Frontal cortex (tissue), 3 donors: ENCODE measurements at regions not wholly inside any gene's neighbourhood (a gene's known extent, or its start where the extent isn't known, plus 50 kb on each side); places are given as distances from the start of the nearest gene placed in this dataset.

Experiments
- DNase-seq, 2 donors: peaks; one replicate each; pipeline ENCODE4 v3.0.0; 2012; ENCODE audit warnings: low spot score in 2 of 2
- FAIRE-seq: peaks from 2 replicates; lab custom pipeline; 2012; peaks lifted over from hg19 to GRCh38; lab: Jason Lieb, UNC
- donor health status: control.
- donor health status: control.
- donor health status: control.

DNA sequence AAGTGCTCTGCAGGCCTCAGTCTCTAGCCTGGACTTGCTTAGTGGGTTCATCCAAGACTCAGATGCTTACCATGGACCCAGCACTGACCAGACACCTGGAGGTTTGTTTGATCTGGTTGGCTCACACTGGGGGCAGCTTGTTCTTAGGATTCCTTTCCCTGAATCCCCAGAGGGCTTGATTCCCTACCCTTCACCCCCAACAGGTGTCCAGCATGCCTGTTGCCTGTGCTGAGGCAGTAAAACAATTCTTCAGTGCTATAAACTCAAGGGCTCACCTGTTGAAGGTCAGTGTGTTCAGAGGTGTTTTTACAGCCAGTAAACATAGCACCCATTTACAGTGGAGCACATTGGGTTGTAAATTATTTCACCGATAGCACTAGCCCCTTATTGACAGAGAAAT, 123.8 kb upstream of the KLF4 start:
- DNase-seq = no peak
- FAIRE-seq = no peak

DNA sequence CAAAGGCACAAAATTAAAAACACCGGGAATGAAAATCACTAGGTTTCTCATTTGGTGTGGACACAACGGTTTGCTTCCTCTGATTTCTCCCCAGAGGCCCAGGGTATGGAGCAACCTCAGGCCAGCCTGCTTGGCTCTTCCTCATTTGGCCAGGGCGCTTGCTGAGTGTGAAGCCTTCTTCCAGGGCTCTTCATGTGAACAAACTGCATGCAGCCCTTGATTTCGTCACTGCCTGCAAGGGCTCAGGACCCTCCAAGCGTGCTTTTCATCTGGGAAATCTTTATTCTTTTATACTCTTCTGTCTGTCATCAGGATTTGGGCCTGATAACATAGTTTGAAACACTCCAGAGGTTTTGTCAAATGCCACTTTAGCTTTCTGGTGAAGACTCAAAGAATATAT, 122.6 kb upstream of the KLF4 start:
- DNase-seq = no peak
- no peak for FAIRE-seq

DNA sequence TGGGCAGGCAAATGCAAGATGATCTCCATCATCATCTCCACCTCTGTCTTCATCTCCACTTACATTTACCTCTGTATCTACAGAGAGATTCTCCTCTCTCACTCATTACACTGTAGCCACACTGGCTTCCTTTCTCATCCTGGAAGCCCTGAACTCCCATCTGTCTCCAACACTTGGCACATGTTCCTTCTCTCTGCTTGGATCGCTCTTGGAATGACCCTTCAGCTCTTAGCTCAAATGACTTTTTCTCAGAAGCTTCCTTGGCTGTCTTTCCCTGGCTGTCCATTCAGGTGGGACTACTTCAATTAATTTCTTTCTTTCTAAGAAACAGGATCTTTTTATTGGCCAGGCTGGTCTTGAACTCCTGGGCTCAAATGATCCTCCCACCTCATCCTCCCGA, 120.0 kb upstream of the KLF4 start:
- FAIRE-seq (no peak), DNase-seq (no peak)

DNA sequence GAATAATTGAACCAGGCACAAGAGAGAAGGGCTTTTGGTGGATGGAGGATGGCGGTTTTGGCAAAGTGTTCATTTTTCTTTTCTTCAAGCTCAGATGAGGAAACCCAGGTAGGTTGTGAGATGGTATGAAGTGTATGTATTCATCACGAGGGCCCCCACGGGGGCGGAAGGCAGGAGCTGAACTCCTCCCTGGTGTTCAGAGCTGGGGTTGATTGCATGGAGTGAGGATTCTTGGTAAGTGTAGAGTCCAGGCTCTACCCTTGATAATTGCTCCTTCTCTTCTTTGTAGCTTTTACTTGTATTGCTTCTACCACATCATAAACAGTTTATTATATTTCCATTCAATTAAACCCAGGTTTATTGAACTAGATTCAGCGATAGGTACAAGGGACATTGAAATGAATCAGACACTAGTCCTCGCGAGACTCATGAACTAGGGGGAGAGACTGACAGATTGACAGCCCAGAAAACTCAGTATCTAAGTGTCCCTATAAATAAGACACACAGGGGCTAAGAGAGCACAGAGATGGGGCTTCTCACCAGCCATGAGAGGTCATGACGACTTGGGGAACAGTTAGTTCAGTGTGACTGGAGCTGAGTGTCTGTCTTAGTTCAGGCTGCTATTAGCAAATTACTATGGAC, 116.7 kb upstream of the KLF4 start:
- no peak for FAIRE-seq

DNA sequence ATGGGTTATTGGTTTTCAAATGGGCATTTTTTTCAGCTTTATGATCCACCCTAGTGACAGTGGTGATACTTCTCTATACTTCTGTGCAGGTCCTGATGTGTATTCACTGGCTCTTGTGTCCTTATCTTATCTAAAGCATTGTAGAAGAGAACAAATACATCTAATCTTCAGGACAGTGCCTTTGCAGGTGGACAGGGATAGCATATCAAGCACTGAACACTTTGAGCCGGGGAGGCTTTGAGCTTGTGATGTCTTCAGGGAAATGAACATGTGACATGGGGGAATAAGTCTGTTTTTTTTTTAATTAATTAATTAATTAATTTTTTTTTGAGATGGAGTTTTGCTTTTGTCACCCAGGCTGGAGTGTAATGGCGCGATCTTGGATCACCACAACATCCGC, 115.5 kb upstream of the KLF4 start:
- no peak for DNase-seq
- no peak for FAIRE-seq

More for the DNA sequence above, 116.7 kb upstream of the KLF4 start:
- DNase-seq = no peak

DNA sequence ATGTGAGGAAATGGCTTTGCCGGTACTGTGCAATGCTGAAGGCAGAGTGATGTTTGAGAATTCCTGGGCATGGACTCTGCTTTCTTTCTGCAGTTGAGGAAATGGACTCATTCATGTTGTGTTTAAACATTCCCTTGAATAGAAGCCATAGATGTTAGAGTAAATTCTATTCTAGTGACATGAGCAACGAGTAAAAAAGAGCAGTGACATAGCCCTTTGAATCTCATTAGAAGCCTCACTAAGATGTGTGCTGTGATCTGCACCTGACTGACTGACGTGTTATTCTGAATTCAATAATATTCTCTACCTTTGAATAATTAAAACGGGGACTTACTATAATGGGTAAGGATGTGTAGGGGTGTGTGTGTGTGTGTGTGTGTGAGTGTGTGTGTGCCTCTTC, 113.7 kb upstream of the KLF4 start:
- FAIRE-seq (no peak), DNase-seq (no peak)

DNA sequence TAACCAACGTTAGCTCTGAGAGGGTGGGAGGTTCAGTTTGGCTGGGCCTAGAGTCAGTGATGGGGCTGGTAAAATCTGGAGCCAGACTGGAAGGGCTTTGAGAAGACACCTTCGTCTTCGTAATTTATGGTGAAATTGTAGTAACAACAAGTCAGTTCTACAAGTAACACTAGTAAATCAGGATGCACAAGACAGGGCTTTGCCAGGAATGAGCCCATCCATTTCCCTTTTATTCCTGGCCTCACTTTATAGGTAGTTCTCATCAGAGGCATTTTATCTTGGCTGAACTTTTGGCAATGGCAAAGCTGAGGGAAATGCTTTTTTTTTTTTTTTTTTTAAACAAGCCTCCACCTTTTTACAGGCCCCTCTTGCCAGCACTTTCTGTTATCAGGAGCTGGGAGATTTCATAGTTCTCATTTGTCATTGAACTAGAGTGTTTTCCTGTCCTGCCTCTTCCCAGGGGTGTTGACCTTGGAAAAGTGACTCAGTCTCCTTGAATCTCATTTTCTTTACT, 110.5 kb upstream of the KLF4 start:
- FAIRE-seq (no peak), DNase-seq (no peak)

DNA sequence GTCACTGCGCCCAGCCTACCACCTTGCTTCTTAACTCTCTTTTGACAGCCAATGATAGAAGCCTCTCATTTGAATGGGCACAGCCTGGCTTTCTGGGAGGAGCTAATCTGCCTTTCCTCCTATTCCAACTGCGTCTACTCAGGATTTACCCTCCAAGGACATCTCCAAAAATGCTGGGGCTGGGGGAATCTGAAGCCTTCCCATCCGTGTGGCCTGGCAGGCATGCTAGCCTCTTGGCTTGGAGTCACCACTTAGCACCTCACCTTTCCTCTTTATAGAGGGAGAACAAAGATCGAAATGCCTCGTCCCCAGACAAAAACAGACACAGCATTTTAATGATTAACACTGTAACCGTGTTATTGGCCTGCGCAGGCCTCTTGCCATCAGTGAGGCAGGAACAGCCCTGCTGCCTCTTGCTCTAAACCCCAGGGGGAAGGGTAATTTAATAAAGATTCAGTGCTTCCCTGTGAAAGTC, 108.2 kb upstream of the KLF4 start:
- FAIRE-seq (no peak), DNase-seq (no peak)

DNA sequence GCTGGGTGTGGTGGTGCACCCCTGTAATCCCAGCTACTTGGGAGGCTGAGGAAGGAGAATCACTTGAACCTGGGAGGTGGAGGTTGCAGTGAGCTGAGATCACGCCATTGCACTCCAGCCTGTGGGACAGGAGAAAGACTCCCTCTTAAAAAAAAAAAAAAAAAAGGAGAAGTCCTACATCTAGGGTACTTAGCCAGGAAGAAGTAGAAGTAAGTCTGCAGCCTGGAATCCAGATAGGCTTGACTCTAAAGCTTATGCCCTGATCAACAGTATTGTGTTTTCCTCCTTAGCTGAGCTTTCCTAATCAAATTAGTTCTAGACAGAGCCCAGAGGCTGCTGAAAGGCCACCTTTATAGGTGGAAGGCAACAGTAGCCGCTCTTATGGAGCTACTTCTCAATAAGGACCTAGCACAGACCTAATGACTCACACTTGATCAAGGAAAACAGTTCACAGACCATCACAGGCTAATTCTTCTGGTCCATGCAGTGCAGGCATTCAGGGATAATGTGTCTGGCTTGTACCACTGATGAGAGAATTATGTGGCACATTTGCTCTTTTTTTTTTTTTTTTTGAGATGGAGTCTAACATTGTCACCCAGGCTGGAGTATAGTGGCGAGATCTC, 105.5 kb upstream of the KLF4 start:
- DNase-seq (no peak), FAIRE-seq (no peak)

DNA sequence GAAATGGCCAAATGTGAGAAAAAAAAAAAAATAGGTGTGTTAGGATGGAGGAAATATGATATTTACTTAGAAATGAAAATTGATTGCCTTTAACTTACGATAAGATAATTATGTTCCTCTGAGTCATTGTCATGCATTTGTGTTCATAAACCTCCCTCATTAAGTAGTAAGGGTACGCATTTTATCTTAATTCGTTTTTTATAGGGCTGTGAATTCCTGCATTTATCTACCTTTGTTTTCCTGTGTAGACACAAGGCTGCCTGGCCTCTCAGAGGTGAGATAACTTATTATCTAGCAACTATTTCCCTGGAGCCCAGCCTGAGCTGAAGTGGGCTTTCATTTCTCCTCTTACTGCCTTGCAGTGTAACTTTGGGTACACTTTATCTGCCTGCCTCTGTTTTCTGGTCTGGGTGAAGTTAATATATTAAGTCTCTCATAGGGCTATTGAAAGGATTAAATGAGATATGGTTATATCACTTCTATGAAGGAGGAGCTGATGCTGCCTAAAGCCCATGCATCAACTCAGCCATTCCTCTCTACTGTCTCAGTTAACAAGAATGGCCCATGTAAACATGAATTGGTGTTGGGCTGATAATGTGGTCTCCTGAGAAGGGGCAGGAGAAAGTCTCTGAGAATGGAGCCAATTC, 103.8 kb upstream of the KLF4 start:
- DNase-seq = no peak

DNA sequence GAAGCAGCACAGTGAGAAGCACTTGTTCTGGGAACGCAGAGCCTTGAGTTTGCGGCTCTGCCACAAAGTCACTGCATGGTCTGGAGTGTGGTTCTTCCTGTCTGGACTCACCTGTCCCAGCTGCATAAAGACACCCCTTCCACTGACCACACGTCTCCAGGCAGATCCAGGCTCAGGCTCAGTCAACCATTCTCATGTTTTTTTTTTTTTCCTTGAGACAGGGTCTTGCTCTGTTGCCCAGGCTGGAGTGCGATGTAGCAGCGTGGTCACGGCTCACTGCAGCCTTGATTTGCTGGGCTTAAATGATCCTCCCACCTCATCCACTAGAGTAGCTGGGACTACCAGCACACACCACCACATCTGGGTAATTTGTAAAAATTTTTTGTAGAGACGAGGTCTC, 102.9 kb upstream of the KLF4 start:
- DNase-seq (no peak), FAIRE-seq (no peak)

More for the DNA sequence above, 103.8 kb upstream of the KLF4 start:
- FAIRE-seq = no peak

DNA sequence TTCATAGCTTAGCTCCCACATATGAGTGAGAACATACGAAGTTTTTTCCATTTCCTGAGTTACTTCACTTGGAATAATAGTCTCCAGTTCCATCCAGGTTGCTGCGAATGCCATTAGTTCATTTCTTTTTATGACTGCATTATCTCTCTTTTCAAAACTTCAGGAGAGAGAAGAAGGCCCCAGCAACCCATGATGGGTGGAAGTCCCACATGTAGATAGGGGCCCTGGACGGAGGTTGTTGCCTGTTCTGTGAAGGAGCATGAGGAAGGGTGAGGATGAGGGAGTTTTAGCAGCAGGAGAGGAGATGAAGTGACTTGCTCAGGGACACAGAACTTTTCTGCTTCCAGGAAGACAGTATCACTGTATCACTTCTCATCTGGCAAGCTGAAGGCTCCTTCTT, 102.2 kb upstream of the KLF4 start:
- no peak for DNase-seq

DNA sequence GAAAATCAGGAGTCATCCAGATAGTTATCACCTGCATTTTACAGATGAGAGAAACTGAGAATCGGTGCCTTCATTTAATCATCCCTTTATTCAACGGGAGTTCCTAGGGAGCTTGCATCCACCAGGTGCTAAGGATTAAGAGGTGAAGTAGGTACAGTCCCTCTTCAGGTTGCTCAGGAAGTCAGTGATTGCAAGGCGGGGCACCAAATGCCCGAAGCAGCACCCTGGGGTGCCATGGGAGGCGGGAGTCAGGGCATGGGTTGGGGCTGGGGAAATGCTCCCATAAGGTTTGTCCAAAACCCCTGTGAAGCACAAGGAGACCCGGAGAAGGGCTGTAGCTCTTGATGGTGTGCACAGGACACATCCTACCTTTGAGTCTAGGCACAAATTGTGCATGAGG, 98.8 kb upstream of the KLF4 start:
- DNase-seq (no peak), FAIRE-seq (no peak)

More for the DNA sequence above, 102.2 kb upstream of the KLF4 start:
- FAIRE-seq = no peak

DNA sequence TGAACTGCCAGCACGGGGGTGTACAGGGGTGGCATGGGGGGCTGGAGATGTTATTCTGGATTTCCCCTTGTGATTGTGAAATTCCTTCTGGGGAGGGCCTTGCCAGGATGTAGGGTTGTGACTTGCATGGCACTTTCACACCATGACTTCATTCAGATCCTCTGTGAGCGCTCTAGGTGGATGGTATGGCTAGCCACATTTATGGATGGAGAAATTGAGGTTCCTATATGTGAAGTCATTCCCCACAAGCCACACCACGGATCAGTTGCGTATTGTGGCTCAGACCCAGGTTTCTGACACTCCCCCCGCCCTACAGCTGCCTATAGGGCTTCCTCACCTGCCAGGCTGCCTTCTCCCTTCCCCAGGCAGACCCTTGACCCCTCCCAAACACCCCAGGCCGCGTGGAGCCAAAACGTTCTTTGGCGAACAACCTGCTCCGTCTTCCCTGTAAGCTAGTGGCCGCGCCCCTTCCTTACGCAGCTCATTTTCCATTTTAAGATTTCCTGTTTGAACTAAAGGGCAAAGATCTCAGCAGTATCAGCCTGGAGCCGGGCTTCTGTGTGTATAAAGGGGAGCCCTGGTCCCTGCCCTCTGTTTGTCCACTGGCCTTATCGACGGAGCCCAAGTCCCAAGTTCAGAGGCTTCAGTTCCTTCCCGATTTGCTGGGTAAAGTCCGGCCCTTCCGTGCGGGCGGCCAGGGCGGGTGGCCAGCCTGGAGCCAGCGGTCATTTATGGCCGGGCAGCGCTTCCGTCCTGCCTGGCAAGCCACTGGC, 97.8 kb upstream of the KLF4 start:
- peak in 1 of 2 donors; percentile 18 for DNase-seq
- FAIRE-seq = no peak

DNA sequence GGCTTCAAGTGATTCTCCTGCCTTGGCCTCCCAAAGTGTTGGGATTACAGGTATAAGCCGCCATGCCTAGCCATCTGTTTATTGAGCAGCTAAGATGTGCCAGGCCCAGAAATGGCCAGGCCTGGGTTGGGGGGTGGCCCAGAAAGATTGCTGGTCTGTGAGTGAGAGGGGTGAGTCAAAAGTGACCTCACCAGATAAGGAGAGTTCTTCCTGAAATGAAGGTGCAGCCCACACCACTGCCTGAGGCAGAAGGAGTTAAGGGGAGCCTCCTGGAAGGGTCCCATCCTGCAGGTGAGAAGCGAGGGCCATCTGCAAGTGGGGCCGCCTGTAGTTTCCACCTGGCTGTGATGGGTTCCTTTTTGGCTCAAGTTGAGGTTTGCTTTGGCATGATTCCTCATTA, 96.9 kb upstream of the KLF4 start:
- FAIRE-seq (no peak), DNase-seq (no peak)

DNA sequence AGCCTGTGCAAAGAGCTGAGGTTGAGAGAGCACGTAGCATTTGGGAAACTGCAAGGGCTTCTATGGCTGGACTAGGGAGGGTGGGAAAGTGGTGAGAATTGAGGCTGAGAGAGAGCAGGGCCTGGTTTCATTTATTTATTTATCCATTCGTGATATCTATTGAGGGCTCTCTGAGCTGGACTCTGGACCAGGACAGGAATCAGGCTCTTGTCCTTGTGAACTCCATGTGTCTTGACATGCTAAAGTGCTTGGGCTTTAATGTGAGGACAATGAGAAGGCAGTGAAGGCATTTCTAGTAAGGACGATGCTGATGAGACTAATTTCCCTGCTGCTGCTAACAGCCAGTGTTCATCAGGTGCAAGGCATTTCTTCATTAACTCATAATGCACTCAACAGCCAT, 95.9 kb upstream of the KLF4 start:
- FAIRE-seq (no peak), DNase-seq (no peak)

DNA sequence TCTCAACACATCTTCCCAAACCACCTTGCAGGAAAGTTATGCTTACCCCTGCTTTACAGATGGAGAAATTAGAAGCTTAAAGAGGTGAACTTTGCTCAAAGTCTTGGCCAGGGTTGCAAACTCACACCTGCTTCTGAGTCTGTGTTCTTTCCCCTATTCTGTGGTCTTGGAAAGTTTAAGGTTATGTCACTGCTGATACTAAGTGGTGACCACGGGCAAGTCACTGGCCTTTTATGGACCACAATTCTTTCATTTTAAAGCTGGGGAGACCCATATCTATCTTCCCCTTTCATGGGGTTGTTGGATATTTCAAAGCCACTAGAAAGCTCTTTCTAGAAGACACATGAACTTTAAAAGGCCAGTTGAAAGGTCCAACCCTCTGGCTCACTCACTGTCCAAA, 95.4 kb upstream of the KLF4 start:
- DNase-seq (no peak), FAIRE-seq (no peak)

DNA sequence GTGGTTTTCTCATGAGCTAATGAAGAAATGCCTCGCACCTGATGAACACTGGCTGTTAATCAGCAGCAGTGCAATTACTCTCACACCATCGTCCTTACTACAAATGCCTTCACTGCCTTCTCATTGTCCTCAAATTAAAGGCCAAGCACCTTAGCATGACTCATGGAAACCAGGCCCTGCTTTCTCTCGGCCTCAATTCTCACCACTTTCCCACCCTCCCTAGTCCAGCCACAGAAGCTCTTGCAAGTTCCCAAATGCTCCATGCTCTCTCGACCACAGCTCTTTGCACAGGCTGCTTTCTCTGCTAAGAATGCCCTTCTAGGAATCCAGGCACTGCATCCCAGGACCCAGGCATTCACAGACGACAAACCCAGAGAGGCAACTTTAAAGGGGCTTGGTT, 94.6 kb upstream of the KLF4 start:
- DNase-seq (no peak), FAIRE-seq (no peak)

DNA sequence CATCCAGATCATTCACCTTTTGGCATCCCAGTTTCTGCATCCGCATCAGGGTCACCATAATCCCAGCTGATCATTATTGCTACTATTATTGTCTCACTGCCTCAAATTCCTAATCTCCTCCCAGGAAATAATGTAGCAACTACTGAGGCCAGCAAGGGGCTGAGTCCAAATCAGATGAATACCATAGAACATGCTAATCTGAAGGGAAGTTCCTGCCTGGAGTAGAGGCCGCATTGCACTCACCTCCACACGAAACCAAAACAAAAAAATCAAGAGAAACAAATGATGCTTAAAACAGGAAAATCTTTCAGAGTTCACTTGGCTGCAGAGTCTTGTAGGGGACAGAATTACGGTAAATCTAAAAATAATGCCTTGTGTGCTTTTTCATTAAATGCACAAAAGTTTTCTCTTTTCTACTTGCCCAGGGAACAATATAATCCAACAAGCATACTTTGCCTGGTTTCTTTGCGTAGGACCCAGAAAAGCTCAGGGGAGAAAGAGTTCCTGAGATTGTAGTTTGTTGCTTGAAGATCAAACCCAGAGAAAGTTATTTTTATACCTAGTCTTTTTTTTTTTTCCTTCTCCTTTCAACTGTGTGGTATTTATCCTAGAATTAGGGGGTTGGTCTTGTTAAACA, 87.7 kb upstream of the KLF4 start:
- DNase-seq = no peak
- FAIRE-seq = no peak

DNA sequence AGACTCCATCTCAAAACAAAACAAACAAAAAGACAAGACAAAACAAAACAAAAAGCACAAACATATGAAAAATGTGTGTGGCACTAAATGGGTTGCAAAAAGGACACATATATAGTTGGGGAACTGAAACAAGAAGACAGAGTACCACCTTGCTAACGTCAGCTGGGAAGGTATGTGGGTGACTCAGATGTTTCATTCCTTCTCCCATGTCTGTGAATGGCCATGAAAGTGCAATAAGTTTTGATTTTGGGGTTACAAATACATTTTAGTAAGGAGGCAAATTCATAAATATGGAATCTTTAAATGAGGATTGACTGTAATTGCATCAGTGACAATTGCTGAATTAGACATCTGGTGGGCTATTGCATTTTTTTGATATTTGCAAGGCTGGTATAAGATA, 81.6 kb upstream of the KLF4 start:
- DNase-seq = no peak
- no peak for FAIRE-seq
